ENCODE measurements at regions not wholly inside any gene's neighbourhood (a gene's known extent, or its start where the extent isn't known, plus 50 kb on each side); places are given as distances from the start of the nearest gene placed in this dataset.
"Not testable (repeated sequence)": the region's sequence is repeated elsewhere in the genome, so short reads cannot be mapped to it uniquely, and the experiment has no call there.

DNA sequence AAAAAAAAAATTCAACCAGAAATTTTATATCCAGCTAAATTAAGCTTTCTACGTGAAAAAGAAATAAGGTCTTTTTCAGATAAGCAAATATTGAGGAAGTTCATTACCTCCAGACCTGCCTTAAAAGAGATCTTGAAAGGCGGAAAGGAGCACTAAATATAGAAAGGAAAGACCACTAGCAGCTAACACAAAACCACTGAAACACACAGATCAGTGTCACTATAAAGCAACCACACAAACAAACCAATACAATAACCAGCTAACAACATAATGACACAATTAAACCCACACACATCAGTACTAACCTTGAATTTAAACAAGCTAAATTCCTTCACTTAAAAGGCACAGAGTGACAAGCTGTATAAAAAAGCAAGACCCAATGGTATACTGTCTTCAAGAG lies 958.3 kb downstream of the TSN start:
- POLR2A ChIA-PET = no interaction called here
- CTCF ChIA-PET = no interaction called here
- no peak for TF ChIP-seq ZNF384 (IDR thresholded peaks at IDR 0.05)
- no peak for TF ChIP-seq SUZ12 (IDR thresholded peaks at IDR 0.05)
- DNase-seq (ENCODE audit: extremely low spot score) = no peak

DNA sequence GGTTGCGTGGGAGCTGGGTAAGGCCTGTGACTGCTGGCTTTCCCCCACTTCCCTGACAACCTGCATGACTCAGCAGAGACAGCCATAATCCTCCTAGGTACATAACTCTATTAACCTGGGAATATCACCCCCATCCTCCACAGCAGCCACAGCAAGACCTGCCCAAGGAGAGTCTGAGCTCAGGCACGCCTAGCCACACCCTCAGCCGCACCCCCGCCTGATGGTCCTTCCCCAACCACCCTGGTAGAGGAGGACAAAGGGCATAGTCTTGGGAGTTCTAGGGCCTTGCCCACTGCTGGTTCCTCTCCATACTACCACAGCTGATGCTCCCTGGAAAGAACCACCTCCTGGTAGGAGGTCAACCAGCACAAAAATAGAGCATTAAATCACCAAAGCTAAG lies 965.4 kb downstream of the TSN start:
- POLR2A ChIA-PET; DNase-seq (ENCODE audit: extremely low spot score); CTCF ChIA-PET: not testable (repeated sequence)

DNA sequence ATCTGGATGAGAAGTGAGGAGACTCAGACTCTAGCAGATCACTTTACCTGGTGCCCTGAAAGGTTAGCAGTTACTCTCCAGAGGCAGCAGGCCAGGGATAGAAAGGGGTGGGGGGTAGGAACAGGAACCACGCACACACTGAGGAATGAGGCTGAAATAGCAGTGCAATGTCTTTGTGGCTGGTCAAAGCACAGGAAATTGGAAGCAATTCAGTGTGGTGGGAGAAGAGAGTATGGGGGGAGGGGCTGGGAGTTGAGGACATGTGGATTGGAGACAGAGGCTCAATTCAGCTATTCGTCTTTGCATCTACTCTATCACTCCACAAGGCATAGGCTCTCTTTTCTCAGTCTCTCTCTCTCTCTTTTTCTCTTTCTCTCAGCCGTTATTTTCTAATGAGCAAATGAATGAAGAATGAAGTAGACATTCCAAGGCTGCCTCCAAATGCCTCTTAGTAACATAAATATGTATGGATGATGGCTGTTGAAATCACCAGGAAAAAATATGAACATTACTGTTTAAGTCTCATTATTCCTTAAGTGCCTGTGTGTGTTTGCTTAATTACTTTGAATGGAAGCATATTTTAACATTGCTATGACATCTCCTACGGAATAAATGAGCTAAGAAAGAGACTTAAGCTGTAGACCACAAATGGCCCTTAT lies 979.4 kb downstream of the TSN start:
- no peak for TF ChIP-seq FOXM1 (IDR thresholded peaks at IDR 0.05; ENCODE audit: borderline replicate concordance)
- TF ChIP-seq ARNT (IDR thresholded peaks at IDR 0.05) = no peak
- no peak for TF ChIP-seq FOXK2 (IDR thresholded peaks at IDR 0.05)
- no peak for TF ChIP-seq BHLHE40 (IDR thresholded peaks at IDR 0.05; ENCODE audit: borderline replicate concordance)
- TF ChIP-seq SUZ12 (IDR thresholded peaks at IDR 0.05) = no peak
- no peak for TF ChIP-seq SP1 (IDR thresholded peaks at IDR 0.05)
- no peak for TF ChIP-seq TARDBP (IDR thresholded peaks at IDR 0.05)
- ChIA-PET CTCF (no interaction called here), POLR2A (no interaction called here)
- DNase-seq (ENCODE audit: extremely low spot score) = no peak

DNA sequence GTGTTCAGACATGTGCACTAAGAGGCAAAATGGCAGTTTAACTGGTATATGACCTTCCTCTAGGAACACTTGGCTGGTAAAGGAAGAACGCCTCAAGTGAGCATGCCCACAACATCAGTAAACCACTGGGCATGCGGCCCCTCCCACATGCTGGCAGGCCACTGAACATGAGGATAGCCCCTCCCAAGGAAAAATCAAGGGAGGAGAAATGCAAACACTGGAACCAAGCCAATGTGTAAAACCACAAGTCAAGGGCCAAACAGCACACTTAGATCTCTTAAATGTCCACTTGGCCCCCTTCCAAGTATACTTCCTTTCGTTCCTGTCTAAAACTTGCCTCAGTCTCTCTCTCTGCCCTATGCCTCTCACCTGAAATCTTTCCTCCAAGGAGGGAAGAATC lies 980.8 kb downstream of the TSN start:
- DNase-seq (ENCODE audit: extremely low spot score) = no peak
- TF ChIP-seq ELF4 (IDR thresholded peaks at IDR 0.05) (no peak), HDGF (IDR thresholded peaks at IDR 0.05; ENCODE audit: borderline replicate concordance) (no peak), BHLHE40 (IDR thresholded peaks at IDR 0.05; ENCODE audit: borderline replicate concordance) (no peak), ARNT (IDR thresholded peaks at IDR 0.05) (no peak), SP1 (IDR thresholded peaks at IDR 0.05) (no peak), NFRKB (IDR thresholded peaks at IDR 0.05) (no peak), SUZ12 (IDR thresholded peaks at IDR 0.05) (no peak), FOXA1 (IDR thresholded peaks at IDR 0.05) (no peak), TARDBP (IDR thresholded peaks at IDR 0.05) (no peak), LEF1 (IDR thresholded peaks at IDR 0.05; ENCODE audit: borderline replicate concordance) (no peak), FOXM1 (IDR thresholded peaks at IDR 0.05; ENCODE audit: borderline replicate concordance) (no peak)
- ChIA-PET POLR2A (no interaction called here), CTCF (no interaction called here)

DNA sequence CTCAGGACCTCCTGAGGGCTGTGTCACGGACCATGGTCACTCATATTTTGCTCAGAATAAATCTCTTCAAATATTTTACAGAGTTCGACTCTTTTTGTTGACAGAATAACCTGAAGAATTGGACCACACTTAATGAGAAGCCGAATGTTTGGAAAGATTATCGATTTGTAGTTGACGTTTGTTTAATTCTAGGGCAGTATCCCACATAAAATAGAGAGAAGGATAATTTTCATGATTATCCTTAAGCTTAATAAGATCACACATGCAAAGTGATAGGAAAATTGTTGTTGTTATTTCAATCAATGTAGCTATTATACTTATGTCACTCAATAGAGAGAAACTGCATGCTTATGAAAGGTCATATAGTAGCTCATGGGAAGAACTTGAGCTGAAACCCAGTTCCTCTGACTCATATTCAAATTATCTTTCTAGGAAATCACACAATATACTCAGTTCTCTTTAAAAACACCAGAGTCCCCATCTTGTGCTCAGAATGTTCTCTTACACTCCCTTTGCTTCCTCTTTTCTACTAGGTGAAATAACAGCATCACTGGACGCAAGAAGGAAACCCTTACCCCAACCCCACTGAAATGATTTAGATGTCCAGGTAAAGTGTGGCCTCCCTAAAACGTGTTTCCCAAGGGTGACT lies 982.1 kb downstream of the TSN start:
- ChIA-PET POLR2A (no interaction called here), CTCF (no interaction called here)
- DNase-seq (ENCODE audit: extremely low spot score) = no peak
- no peak for TF ChIP-seq CTBP1 (IDR thresholded peaks at IDR 0.05; ENCODE audit: borderline replicate concordance)

DNA sequence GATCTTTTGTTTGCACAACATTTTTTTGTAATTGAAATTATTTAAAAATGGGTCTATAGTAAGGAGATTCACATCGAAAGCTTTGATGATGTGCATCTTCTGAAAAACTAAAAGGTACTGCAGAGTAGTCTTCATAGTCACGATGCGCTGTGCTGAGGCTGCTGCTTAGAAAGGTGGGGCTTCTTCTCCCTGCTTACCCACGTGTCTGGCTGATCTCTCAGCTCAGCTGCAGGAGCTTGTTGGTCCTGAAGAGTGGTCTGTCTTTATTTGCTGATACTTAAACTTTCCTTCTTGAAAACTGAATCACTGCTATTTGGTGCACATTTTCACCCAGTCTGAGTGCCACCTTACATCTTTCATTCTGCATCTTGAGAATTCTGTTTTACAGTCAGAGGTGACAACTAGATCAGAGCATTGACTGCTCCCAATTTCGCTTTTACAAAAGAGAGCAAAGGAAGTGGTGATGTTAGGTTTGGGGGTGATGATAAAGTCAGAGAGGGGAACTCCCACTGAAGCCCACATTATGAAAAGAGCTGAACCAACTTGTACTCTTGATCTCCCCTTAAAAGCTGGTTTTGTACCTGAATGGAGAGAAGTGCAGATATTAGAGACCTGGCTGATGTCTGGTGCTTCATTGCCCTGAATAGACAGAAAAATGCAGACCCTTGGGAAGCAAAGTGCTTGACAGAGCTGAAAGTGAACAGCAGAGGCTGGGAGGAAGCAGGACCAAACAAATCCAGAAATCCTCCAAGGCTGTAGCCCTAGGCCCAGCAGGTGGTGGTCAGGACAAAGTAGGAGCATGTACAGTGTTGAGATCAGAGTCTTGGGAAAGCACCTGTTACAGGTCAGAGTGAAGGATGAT lies 984.5 kb downstream of the TSN start:
- CTCF ChIA-PET = no interaction called here
- POLR2A ChIA-PET = no interaction called here
- TF ChIP-seq LEF1 (IDR thresholded peaks at IDR 0.05; ENCODE audit: borderline replicate concordance) = no peak
- TF ChIP-seq ZNF384 (IDR thresholded peaks at IDR 0.05) = no peak
- no peak for DNase-seq (ENCODE audit: extremely low spot score)

DNA sequence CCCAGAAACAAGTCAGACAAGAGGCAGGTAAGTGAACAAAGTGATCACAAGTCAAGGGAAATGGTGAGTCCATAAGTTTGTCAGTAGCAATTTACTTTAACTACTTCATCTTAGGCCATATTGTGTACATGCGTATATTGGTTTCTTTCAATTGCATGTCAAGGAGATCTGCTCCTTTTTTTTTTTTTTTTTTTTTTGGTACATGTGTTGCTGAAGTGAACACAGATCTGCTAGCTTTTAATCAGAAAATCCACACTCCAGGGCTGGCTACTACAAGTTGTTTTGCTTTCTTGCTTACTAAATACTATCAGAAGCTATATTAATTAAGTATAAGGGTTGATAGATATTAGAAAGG lies 985.1 kb downstream of the TSN start:
- ChIA-PET CTCF (no interaction called here), POLR2A (no interaction called here)
- TF ChIP-seq CTBP1 (IDR thresholded peaks at IDR 0.05; ENCODE audit: borderline replicate concordance) = no peak
- TF ChIP-seq L3MBTL2 (conservative IDR thresholded peaks at IDR 0.05) = no peak
- TF ChIP-seq FOXA1 (IDR thresholded peaks at IDR 0.05) = no peak
- no peak for TF ChIP-seq SP1 (IDR thresholded peaks at IDR 0.05)
- no peak for TF ChIP-seq ELF4 (IDR thresholded peaks at IDR 0.05)
- TF ChIP-seq ARNT (IDR thresholded peaks at IDR 0.05) = no peak
- no peak for TF ChIP-seq HDGF (IDR thresholded peaks at IDR 0.05; ENCODE audit: borderline replicate concordance)
- no peak for TF ChIP-seq FOXK2 (IDR thresholded peaks at IDR 0.05)
- no peak for TF ChIP-seq LEF1 (IDR thresholded peaks at IDR 0.05; ENCODE audit: borderline replicate concordance)
- no peak for TF ChIP-seq SUZ12 (IDR thresholded peaks at IDR 0.05)
- TF ChIP-seq NFRKB (IDR thresholded peaks at IDR 0.05) = no peak
- TF ChIP-seq, protein P1, sequence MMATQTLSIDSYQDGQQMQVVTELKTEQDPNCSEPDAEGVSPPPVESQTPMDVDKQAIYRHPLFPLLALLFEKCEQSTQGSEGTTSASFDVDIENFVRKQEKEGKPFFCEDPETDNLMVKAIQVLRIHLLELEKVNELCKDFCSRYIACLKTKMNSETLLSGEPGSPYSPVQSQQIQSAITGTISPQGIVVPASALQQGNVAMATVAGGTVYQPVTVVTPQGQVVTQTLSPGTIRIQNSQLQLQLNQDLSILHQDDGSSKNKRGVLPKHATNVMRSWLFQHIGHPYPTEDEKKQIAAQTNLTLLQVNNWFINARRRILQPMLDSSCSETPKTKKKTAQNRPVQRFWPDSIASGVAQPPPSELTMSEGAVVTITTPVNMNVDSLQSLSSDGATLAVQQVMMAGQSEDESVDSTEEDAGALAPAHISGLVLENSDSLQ (IDR thresholded peaks at IDR 0.05) = no peak
- TF ChIP-seq BHLHE40 (IDR thresholded peaks at IDR 0.05; ENCODE audit: borderline replicate concordance) = no peak
- no peak for TF ChIP-seq ZNF384 (IDR thresholded peaks at IDR 0.05)
- no peak for DNase-seq (ENCODE audit: extremely low spot score)

DNA sequence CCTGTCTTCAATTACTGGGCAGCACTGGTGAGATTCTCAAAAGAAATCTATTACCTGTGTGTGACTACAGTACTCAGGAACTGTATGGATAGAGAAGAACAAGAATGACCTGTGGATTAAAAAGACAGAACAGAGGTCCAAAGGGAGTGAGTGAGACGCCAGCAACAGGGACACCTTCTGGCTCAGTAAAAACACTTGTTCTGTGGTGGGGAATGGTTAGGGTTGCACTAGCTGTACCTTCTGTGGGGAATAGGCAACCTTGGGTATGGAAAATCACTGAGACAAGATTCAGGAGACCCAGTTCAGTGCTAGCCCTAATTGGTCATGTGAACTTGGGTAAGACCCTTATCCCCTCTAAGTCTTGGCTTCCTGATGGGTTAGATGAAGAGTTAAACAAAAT lies 986.0 kb downstream of the TSN start:
- no peak for DNase-seq (ENCODE audit: extremely low spot score)
- ChIA-PET CTCF (no interaction called here), POLR2A (no interaction called here)
- TF ChIP-seq ZNF384 (IDR thresholded peaks at IDR 0.05) = no peak
- TF ChIP-seq NFRKB (IDR thresholded peaks at IDR 0.05) = no peak
- no peak for TF ChIP-seq ELF4 (IDR thresholded peaks at IDR 0.05)
- no peak for TF ChIP-seq LEF1 (IDR thresholded peaks at IDR 0.05; ENCODE audit: borderline replicate concordance)
- no peak for TF ChIP-seq HDGF (IDR thresholded peaks at IDR 0.05; ENCODE audit: borderline replicate concordance)

Data from HEK293T (cell line).